Neural progenitor cell (in vitro differentiated cells): ENCODE measurements at regions not wholly inside any gene's neighbourhood (a gene's known extent, or its start where the extent isn't known, plus 50 kb on each side); places are given as distances from the start of the nearest gene placed in this dataset.

Experiments
- DNase-seq: peaks from one replicate; pipeline ENCODE4 v3.0.0-alpha.2; 2016; ENCODE audit warnings: low spot score
- H2AFZ ChIP-seq: fragments of 200-600 bp; sonication (generic); replicated peaks from 2 replicates; pipeline ENCODE4 v1.6.1; 2016; ENCODE audit warnings: antibody characterized with exemption
- H3F3A ChIP-seq: fragments of 200-600 bp; sonication (generic); 2 replicates; pipeline ENCODE4 v1.6.1; 2016; ENCODE audit warnings: antibody characterized with exemption, low read depth
- H3K27ac ChIP-seq: fragments of 200-600 bp; sonication (generic); 2 replicates; pipeline ENCODE4 v1.5.1; 2016; ENCODE audit warnings: mild to moderate bottlenecking
- H3K27me3 ChIP-seq: fragments of 200-600 bp; sonication (generic); 2 replicates; pipeline ENCODE4 v1.6.1; 2016; ENCODE audit warnings: mild to moderate bottlenecking, moderate library complexity
- H3K36me3 ChIP-seq: fragments of 200-600 bp; sonication (generic); 2 replicates; pipeline ENCODE4 v1.5.1; 2016
- H3K4me1 ChIP-seq: fragments of 200-600 bp; sonication (generic); 2 replicates; pipeline ENCODE4 v1.6.1; 2016; ENCODE audit warnings: mixed run types
- H3K4me2 ChIP-seq: fragments of 200-600 bp; sonication (generic); 2 replicates; pipeline ENCODE4 v1.6.1; 2016
- H3K4me3 ChIP-seq: fragments of 200-600 bp; sonication (generic); 2 replicates; pipeline ENCODE4 v1.5.1; 2016
- H3K79me2 ChIP-seq: fragments of 200-600 bp; sonication (generic); 2 replicates; pipeline ENCODE4 v1.6.1; 2016; ENCODE audit warnings: low read depth
- H3K9ac ChIP-seq: fragments of 200-600 bp; sonication (generic); 2 replicates; pipeline ENCODE4 v1.6.1; 2016
- H3K9me3 ChIP-seq: fragments of 200-600 bp; sonication (generic); 2 replicates; pipeline ENCODE4 v1.5.1; 2016; ENCODE audit warnings: low read depth
- H4K20me1 ChIP-seq: fragments of 200-600 bp; sonication (generic); 2 replicates; pipeline ENCODE4 v1.6.1; 2016; ENCODE audit warnings: low read depth
- H3K27ac Mint-ChIP-seq: 3 replicates; pipeline ENCODE4 v1.8.0; 2021; ENCODE audit warnings: mixed read lengths
- H3K27me3 Mint-ChIP-seq: 2 replicates; pipeline ENCODE4 v1.8.0; 2022; ENCODE audit warnings: low read depth, mild to moderate bottlenecking, inconsistent platforms, moderate library complexity, mixed read lengths; ENCODE audit not compliant: insufficient read depth
- H3K36me3 Mint-ChIP-seq: 3 replicates; pipeline ENCODE4 v1.8.0; 2021; ENCODE audit warnings: mixed read lengths
- H3K4me1 Mint-ChIP-seq: 3 replicates; pipeline ENCODE4 v1.8.0; 2021; ENCODE audit warnings: mixed read lengths
- H3K4me3 Mint-ChIP-seq: 3 replicates; pipeline ENCODE4 v1.8.0; 2021; ENCODE audit warnings: mild to moderate bottlenecking, moderate library complexity, mixed read lengths
- H3K9me3 Mint-ChIP-seq: 3 replicates; pipeline ENCODE4 v1.8.0; 2020; ENCODE audit warnings: mixed read lengths
- CTCF ChIP-seq: fragments of 200-600 bp; sonication (generic); IDR thresholded peaks from 2 replicates; pipeline ENCODE4 v1.5.1; 2017; ENCODE audit warnings: antibody characterized with exemption, mild to moderate bottlenecking
- EZH2 ChIP-seq: fragments of 200-600 bp; sonication (generic); IDR thresholded peaks from 2 replicates; pipeline ENCODE4 v1.6.1; 2017; ENCODE audit warnings: antibody characterized with exemption, mild to moderate bottlenecking, moderate library complexity
- EZH2phosphoT487 ChIP-seq: fragments of 200-600 bp; sonication (generic); IDR thresholded peaks from 2 replicates; pipeline ENCODE4 v1.6.1; 2017; ENCODE audit warnings: antibody characterized with exemption

GRCh38 chr3:148044151-148044550, 635.0 kb downstream of the ZIC1 start:
- H2AFZ ChIP-seq, result no peak overlapping the region
- no peaks in the 10 kb centered on the region for H3K4me1 ChIP-seq
- H3F3A ChIP-seq, result no peaks in the 10 kb centered on the region
- H3K4me2 ChIP-seq, result no peak overlapping the region
- no peak overlapping the region for H3K9ac ChIP-seq
- H3K27me3 ChIP-seq, result no peaks in the 10 kb centered on the region
- H3K9me3 Mint-ChIP-seq, result peaks cover 21% of the 10 kb centered on the region
- peaks cover 4% of the 10 kb centered on the region for H3K4me1 Mint-ChIP-seq
- H3K27ac ChIP-seq, result no peak overlapping the region
- no peak overlapping the region for H3K27ac Mint-ChIP-seq
- H3K27me3 Mint-ChIP-seq, result no peaks in the 10 kb centered on the region
- no peaks in the 10 kb centered on the region for H3K79me2 ChIP-seq
- no peak for TF ChIP-seq EZH2phosphoT487
- TF ChIP-seq CTCF, result no peak
- no peak for TF ChIP-seq EZH2
- H3K36me3 ChIP-seq, result no peaks in the 10 kb centered on the region
- H4K20me1 ChIP-seq, result no peaks in the 10 kb centered on the region
- H3K4me3 ChIP-seq, result no peak overlapping the region
- DNase-seq, result no peak
- no peaks in the 10 kb centered on the region for H3K9me3 ChIP-seq
- H3K36me3 Mint-ChIP-seq, result peaks cover 7% of the 10 kb centered on the region
- H3K4me3 Mint-ChIP-seq, result no peak overlapping the region

- Histone ChIP-seq H3K4me3 (no peak overlapping the region), H3K36me3 (no peaks in the 10 kb centered on the region), H4K20me1 (no peaks in the 10 kb centered on the region), H3K79me2 (no peaks in the 10 kb centered on the region), H3K27me3 (no peaks in the 10 kb centered on the region), H3K9ac (no peak overlapping the region), H3K4me1 (no peaks in the 10 kb centered on the region), H3K4me2 (no peak overlapping the region), H3F3A (no peaks in the 10 kb centered on the region), H3K27ac (no peak overlapping the region), H3K9me3 (no peaks in the 10 kb centered on the region), H2AFZ (no peak overlapping the region)
- Mint-ChIP-seq H3K27me3 (no peaks in the 10 kb centered on the region), H3K27ac (no peak overlapping the region), H3K36me3 (peaks cover 18% of the 10 kb centered on the region), H3K4me3 (no peak overlapping the region), H3K4me1 (no peaks in the 10 kb centered on the region), H3K9me3 (peaks cover 23% of the 10 kb centered on the region)
- DNase-seq, result no peak
- TF ChIP-seq EZH2 (no peak), EZH2phosphoT487 (no peak), CTCF (no peak)
These were observed 642.7 kb upstream of the AGTR1 start for GRCh38 chr3:148054999-148055398.

GRCh38 chr3:148062590-148062989, 635.1 kb upstream of the AGTR1 start:
- Histone ChIP-seq H3K36me3 (no peaks in the 10 kb centered on the region), H3F3A (no peaks in the 10 kb centered on the region), H3K27me3 (no peaks in the 10 kb centered on the region), H3K4me2 (no peak overlapping the region), H2AFZ (no peak overlapping the region), H4K20me1 (no peaks in the 10 kb centered on the region), H3K9me3 (no peaks in the 10 kb centered on the region), H3K27ac (no peak overlapping the region), H3K4me1 (no peaks in the 10 kb centered on the region), H3K9ac (no peak overlapping the region), H3K4me3 (no peak overlapping the region), H3K79me2 (no peaks in the 10 kb centered on the region)
- Mint-ChIP-seq H3K27me3 (no peaks in the 10 kb centered on the region), H3K36me3 (peaks cover 21% of the 10 kb centered on the region), H3K4me3 (no peak overlapping the region), H3K27ac (no peak overlapping the region), H3K9me3 (peaks cover 8% of the 10 kb centered on the region), H3K4me1 (no peaks in the 10 kb centered on the region)
- TF ChIP-seq EZH2phosphoT487 (no peak), CTCF (no peak), EZH2 (no peak)
- no peak for DNase-seq
